HG03196 (cell line): ENCODE measurements at regions not wholly inside any gene's neighbourhood (a gene's known extent, or its start where the extent isn't known, plus 50 kb on each side); places are given as distances from the start of the nearest gene placed in this dataset.

Source experiments
- ATAC-seq: cut with Tn5 transposase; IDR thresholded peaks from one replicate; pipeline ENCODE4 v1.9.1; 2021; ENCODE audit not compliant: unreplicated experiment

GRCh38 chr20:51079488-51079887 is 56.6 kb upstream of the KCNG1 start:
- no peak for ATAC-seq

- no peak for ATAC-seq
These were observed 54.8 kb upstream of the KCNG1 start for GRCh38 chr20:51077686-51078060.

GRCh38 chr20:51076786-51077685 is 54.1 kb upstream of the KCNG1 start:
- no peak for ATAC-seq

GRCh38 chr20:51074062-51074461 is 51.2 kb upstream of the KCNG1 start:
- ATAC-seq, result no peak
